ENCODE measurements at regions not wholly inside any gene's neighbourhood (a gene's known extent, or its start where the extent isn't known, plus 50 kb on each side); places are given as distances from the start of the nearest gene placed in this dataset.

- TF ChIP-seq, protein P1, sequence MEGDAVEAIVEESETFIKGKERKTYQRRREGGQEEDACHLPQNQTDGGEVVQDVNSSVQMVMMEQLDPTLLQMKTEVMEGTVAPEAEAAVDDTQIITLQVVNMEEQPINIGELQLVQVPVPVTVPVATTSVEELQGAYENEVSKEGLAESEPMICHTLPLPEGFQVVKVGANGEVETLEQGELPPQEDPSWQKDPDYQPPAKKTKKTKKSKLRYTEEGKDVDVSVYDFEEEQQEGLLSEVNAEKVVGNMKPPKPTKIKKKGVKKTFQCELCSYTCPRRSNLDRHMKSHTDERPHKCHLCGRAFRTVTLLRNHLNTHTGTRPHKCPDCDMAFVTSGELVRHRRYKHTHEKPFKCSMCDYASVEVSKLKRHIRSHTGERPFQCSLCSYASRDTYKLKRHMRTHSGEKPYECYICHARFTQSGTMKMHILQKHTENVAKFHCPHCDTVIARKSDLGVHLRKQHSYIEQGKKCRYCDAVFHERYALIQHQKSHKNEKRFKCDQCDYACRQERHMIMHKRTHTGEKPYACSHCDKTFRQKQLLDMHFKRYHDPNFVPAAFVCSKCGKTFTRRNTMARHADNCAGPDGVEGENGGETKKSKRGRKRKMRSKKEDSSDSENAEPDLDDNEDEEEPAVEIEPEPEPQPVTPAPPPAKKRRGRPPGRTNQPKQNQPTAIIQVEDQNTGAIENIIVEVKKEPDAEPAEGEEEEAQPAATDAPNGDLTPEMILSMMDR (IDR thresholded peaks at IDR 0.05; ENCODE audit: borderline replicate concordance, control extremely low read depth, extremely low read depth, insufficient read depth, missing control alignments): no peak
- in situ Hi-C loops (cut with MboI; ENCODE audit: low sequenced_read_pairs, unreplicated experiment): no loop called here
- no peak for DNase-seq (ENCODE audit: low spot score)
Measured at GRCh38 chr3:64289622-64290021, 64.4 kb upstream of the PRICKLE2 start.

GRCh38 chr3:64278625-64279024 lies 53.4 kb upstream of the PRICKLE2 start:
- DNase-seq (ENCODE audit: low spot score): no peak
- in situ Hi-C loops (cut with MboI; ENCODE audit: low sequenced_read_pairs, unreplicated experiment): no loop called here
- TF ChIP-seq, protein P1 (IDR thresholded peaks at IDR 0.05; ENCODE audit: borderline replicate concordance, control extremely low read depth, extremely low read depth, insufficient read depth, missing control alignments): no peak

DNA sequence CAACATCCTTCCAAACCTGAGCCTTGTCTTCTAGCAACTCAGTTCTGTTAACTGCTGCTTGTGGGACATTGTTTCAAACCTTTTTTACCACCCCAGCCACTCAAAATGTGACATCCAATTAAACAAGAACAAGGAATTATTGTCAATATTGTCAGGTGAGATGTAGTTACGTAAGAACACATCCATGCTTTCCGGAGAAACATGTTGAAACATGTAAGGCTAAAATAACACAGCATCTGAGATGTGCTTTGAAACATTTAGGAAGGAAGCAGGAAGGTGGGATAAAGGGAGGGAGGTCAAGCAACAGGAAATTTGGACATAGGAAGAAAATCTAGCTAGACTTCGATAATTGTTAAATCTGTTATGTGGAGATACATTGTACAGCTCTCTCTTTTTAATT lies 50.9 kb upstream of the PRICKLE2 start:
- TF ChIP-seq, protein P1 (IDR thresholded peaks at IDR 0.05; ENCODE audit: borderline replicate concordance, control extremely low read depth, extremely low read depth, insufficient read depth, missing control alignments): no peak
- DNase-seq (ENCODE audit: low spot score): no peak
- in situ Hi-C loops (cut with MboI; ENCODE audit: low sequenced_read_pairs, unreplicated experiment): no loop called here

All from GM13976 (cell line).